GM12872 (cell line): ENCODE measurements at regions not wholly inside any gene's neighbourhood (a gene's known extent, or its start where the extent isn't known, plus 50 kb on each side); places are given as distances from the start of the nearest gene placed in this dataset.

Experiments
- CTCF ChIP-seq: IDR thresholded peaks from 3 replicates; pipeline ENCODE4 v1.5.1; 2011; ENCODE audit warnings: low read depth, mild to moderate bottlenecking, low read length, moderate library complexity; ENCODE audit not compliant: insufficient read depth

- TF ChIP-seq CTCF: no peak
Measured at GRCh38 chr6:74259981-74260380, 564.0 kb downstream of the CD109 start.

- no peak for TF ChIP-seq CTCF
Measured at GRCh38 chr6:74256781-74257180, 560.8 kb downstream of the CD109 start.

- no peak for TF ChIP-seq CTCF
Measured at GRCh38 chr6:74256381-74256780, 560.4 kb downstream of the CD109 start.

GRCh38 chr6:74253261-74253660 is 557.3 kb downstream of the CD109 start:
- no peak for TF ChIP-seq CTCF

GRCh38 chr6:74250161-74250818 is 554.3 kb downstream of the CD109 start:
- TF ChIP-seq CTCF: no peak

GRCh38 chr6:74249658-74250057 is 553.7 kb downstream of the CD109 start:
- no peak for TF ChIP-seq CTCF

GRCh38 chr6:74248966-74249365 is 553.0 kb downstream of the CD109 start:
- no peak for TF ChIP-seq CTCF
